NB4 (cell line): ENCODE measurements at regions not wholly inside any gene's neighbourhood (a gene's known extent, or its start where the extent isn't known, plus 50 kb on each side); places are given as distances from the start of the nearest gene placed in this dataset.

ENCODE experiments used
- DNase-seq: peaks from one replicate; pipeline ENCODE4 v3.0.0; 2010; ENCODE audit warnings: low read depth
- H3K4me3 ChIP-seq: one replicate; pipeline ENCODE4 v1.5.1; 2011; ENCODE audit warnings: mild to moderate bottlenecking, low read depth, low read length, moderate library complexity
- MYC ChIP-seq: IDR thresholded peaks from 2 replicates; pipeline ENCODE4 v1.6.1; 2011; ENCODE audit warnings: low read depth, low read length
- POLR2A ChIP-seq: IDR thresholded peaks from 2 replicates; pipeline ENCODE4 v1.6.1; 2011; ENCODE audit warnings: mild to moderate bottlenecking; ENCODE audit not compliant: insufficient read length; ENCODE audit errors: extremely low read depth
- TF ChIP-seq, protein P1 (sequence below): IDR thresholded peaks from 2 replicates; pipeline ENCODE4 v1.6.1; 2011; ENCODE audit warnings: low read depth, low read length
- TF ChIP-seq, protein P2 (sequence below): IDR thresholded peaks from one replicate; pipeline ENCODE4 v1.5.1; 2012; ENCODE audit warnings: low read depth, low read length

DNA sequence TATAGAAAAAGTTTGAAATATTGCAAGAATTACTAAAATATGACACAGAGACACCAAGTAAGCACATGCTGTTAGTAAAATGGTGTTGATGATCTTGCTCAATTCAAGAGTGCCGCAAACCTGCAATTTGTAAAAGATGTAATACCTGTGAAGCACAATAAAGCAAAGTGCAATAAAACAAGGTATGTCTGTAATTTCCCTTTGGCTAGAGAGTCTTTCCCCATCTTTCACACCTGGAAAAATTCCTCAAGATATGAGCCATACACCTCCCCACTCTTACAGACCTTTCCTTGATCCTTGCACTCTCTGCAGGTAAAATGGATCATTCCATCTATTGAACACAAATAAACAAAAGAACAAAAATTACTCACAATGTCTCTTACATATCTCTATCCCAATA is 597.8 kb downstream of the EFNA5 start:
- no peak for TF ChIP-seq MYC
- TF ChIP-seq, protein P1, sequence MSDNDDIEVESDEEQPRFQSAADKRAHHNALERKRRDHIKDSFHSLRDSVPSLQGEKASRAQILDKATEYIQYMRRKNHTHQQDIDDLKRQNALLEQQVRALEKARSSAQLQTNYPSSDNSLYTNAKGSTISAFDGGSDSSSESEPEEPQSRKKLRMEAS: no peak
- TF ChIP-seq, protein P2, sequence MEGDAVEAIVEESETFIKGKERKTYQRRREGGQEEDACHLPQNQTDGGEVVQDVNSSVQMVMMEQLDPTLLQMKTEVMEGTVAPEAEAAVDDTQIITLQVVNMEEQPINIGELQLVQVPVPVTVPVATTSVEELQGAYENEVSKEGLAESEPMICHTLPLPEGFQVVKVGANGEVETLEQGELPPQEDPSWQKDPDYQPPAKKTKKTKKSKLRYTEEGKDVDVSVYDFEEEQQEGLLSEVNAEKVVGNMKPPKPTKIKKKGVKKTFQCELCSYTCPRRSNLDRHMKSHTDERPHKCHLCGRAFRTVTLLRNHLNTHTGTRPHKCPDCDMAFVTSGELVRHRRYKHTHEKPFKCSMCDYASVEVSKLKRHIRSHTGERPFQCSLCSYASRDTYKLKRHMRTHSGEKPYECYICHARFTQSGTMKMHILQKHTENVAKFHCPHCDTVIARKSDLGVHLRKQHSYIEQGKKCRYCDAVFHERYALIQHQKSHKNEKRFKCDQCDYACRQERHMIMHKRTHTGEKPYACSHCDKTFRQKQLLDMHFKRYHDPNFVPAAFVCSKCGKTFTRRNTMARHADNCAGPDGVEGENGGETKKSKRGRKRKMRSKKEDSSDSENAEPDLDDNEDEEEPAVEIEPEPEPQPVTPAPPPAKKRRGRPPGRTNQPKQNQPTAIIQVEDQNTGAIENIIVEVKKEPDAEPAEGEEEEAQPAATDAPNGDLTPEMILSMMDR: no peak
- TF ChIP-seq POLR2A: no peak
- no peak overlapping the region for H3K4me3 ChIP-seq
- no peak for DNase-seq

DNA sequence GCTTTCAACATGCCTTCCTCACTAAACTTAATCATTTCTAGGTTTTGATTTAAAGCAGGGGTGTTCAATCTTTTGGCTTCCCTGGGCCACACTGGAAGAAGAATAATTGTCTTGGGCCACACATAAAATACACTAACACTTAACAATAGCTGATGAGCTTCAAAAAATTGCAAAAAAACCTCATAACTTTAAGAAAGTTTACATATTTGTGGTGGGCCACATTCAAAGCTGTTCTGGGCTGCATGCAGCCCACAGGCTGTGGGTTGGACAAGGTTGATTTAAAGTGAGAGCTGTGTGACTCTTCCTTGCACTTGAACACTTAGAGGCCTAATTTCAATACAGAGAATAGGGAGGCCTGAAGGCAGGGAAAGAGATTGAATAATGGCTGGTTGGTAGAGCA is 598.3 kb downstream of the EFNA5 start:
- no peak overlapping the region for H3K4me3 ChIP-seq
- no peak for DNase-seq
- TF ChIP-seq, protein P2: no peak
- TF ChIP-seq POLR2A (no peak), MYC (no peak)
- TF ChIP-seq, protein P1: no peak

DNA sequence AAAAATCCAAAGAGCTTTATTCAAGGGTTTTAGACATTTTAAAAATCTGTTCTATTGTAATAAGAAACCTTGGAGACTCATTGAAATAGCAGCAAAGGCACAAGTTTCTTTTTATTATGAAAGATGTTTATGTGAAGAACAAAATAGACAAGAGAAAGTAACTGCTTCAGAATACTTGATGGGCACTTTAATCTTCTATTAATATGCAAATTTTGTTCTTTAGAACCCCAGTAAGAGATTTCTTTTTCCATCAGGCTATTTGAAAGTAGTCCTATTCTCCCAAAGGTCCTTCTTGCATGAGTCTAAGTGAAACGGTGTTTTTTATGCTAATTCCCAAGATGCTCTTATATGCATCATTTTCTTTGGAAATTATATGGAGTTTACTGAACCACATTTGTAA is 602.0 kb downstream of the EFNA5 start:
- DNase-seq: no peak
- TF ChIP-seq, protein P2: no peak
- TF ChIP-seq MYC: no peak
- no peak for TF ChIP-seq POLR2A
- TF ChIP-seq, protein P1: no peak
- no peak overlapping the region for H3K4me3 ChIP-seq

DNA sequence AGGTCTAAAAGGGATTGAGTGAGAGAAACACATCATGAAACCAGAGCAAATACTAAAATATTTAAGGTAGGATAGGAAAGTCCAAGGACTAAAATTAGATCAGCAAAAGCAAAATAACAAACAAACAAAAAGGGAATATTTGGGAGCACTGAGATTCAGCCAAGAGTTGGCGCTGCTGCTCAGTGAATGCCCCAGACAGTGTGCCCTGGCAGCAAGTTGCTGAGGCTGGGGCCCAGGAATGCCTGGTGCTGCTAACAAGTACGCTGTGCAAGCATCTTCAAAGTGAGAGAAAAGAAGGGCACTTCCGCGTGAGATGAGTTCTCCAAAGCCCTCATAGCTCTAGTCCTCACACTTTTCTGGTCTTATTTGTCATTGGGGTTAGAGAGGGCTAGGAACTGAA is 603.3 kb downstream of the EFNA5 start:
- TF ChIP-seq, protein P1: no peak
- no peak for TF ChIP-seq MYC
- TF ChIP-seq, protein P2: no peak
- no peak for TF ChIP-seq POLR2A
- H3K4me3 ChIP-seq: no peak overlapping the region
- DNase-seq: no peak

DNA sequence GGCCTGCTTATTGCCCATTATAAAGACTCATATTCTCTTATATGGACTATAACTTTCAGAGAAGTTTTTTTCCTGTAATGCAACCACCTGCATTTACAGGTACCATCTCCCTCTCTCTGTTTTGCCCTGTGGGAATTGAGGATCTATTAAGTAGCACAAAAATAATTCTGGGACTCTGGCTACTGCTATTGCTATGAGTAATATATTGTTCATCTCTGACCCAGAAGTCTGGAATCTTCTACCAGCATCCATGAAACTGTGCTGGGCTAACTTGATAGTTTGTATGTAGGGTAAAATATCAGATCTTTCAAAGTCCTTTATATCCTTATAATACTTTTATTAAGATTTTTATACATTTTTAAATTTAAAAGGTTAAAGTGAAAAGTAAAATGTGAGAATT is 607.2 kb downstream of the EFNA5 start:
- no peak for TF ChIP-seq POLR2A
- TF ChIP-seq MYC: no peak
- TF ChIP-seq, protein P1: no peak
- TF ChIP-seq, protein P2: no peak
- no peak for DNase-seq

DNA sequence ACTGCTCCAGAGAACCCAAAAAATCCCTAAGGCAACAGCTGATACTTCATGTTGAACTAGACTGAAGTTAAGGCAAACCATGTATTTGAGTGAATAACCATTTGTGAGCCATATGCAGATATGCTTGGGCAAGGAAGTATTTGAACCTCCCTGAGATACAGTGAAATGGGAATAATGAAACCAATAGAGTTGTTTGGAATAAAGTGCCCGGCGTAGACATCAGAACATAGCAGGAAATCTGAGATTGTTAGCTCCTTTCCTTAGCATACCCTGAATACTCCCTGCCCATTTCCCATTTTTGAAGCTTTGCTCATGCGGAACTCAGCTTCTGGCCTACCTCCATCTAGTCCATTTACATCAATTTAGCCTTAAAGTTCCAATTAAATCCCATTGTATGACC is 611.9 kb downstream of the EFNA5 start:
- TF ChIP-seq POLR2A: no peak
- TF ChIP-seq, protein P2: no peak
- TF ChIP-seq, protein P1: no peak
- no peak for TF ChIP-seq MYC
- H3K4me3 ChIP-seq: no peak overlapping the region
- DNase-seq: no peak

More for the DNA sequence above, 607.2 kb downstream of the EFNA5 start:
- no peak overlapping the region for H3K4me3 ChIP-seq
